Inflammatory macrophage treated with lipopolysaccharide for 1 hour (primary cell): ENCODE measurements at regions not wholly inside any gene's neighbourhood (a gene's known extent, or its start where the extent isn't known, plus 50 kb on each side); places are given as distances from the start of the nearest gene placed in this dataset.
"Not testable (repeated sequence)": the region's sequence is repeated elsewhere in the genome, so short reads cannot be mapped to it uniquely, and the experiment has no call there.

Experiments used
- DNase-seq, 2 donors: peaks; one replicate each; pipeline ENCODE4 v3.0.0-alpha.2; 2020 to 2022

- DNase-seq: no peak
Measured at GRCh38 chr4:3936184-3936583, 170.0 kb downstream of the ADRA2C start.

GRCh38 chr4:3937849-3938562 lies 171.8 kb downstream of the ADRA2C start:
- DNase-seq: not testable (repeated sequence)

- DNase-seq: not testable (repeated sequence)
Measured at GRCh38 chr4:3938676-3939075, 172.5 kb downstream of the ADRA2C start.

GRCh38 chr4:3939954-3940591 lies 173.9 kb downstream of the ADRA2C start:
- not testable (repeated sequence) for DNase-seq

- DNase-seq: not testable (repeated sequence)
Measured at GRCh38 chr4:3941735-3942522, 175.7 kb downstream of the ADRA2C start.

- DNase-seq: peak; percentile 25 to 58
Measured at GRCh38 chr4:3942569-3942971, 176.4 kb downstream of the ADRA2C start.

GRCh38 chr4:3943051-3943450 lies 176.9 kb downstream of the ADRA2C start:
- not testable (repeated sequence) for DNase-seq

- DNase-seq: no peak
Measured at GRCh38 chr4:3945511-3946290, 179.5 kb downstream of the ADRA2C start.

- not testable (repeated sequence) for DNase-seq
Measured at GRCh38 chr4:3946553-3946952, 180.4 kb downstream of the ADRA2C start.

- not testable (repeated sequence) for DNase-seq
Measured at GRCh38 chr4:3947761-3948160, 181.6 kb downstream of the ADRA2C start.

- not testable (repeated sequence) for DNase-seq
Measured at GRCh38 chr4:3948210-3948609, 182.0 kb downstream of the ADRA2C start.

GRCh38 chr4:3949916-3950315 lies 183.7 kb downstream of the ADRA2C start:
- DNase-seq: peak; percentile 26 to 44

GRCh38 chr4:3952443-3953139 lies 186.4 kb downstream of the ADRA2C start:
- not testable (repeated sequence) for DNase-seq

- DNase-seq: not testable (repeated sequence)
Measured at GRCh38 chr4:3953140-3953489, 186.9 kb downstream of the ADRA2C start.

GRCh38 chr4:3954540-3955320 lies 188.5 kb downstream of the ADRA2C start:
- peak; percentile 52 to 79 for DNase-seq

GRCh38 chr4:3955321-3956164 lies 189.4 kb downstream of the ADRA2C start:
- peak; percentile 97 to 98 for DNase-seq

- not testable (repeated sequence) for DNase-seq
Measured at GRCh38 chr4:3956165-3956867, 190.1 kb downstream of the ADRA2C start.

GRCh38 chr4:3961091-3961672 lies 195.0 kb downstream of the ADRA2C start:
- not testable (repeated sequence) for DNase-seq

GRCh38 chr4:3964572-3965278 lies 198.5 kb downstream of the ADRA2C start:
- not testable (repeated sequence) for DNase-seq
